IMR-90 (cell line): ENCODE measurements at regions not wholly inside any gene's neighbourhood (a gene's known extent, or its start where the extent isn't known, plus 50 kb on each side); places are given as distances from the start of the nearest gene placed in this dataset.
"Not testable (repeated sequence)": the region's sequence is repeated elsewhere in the genome, so short reads cannot be mapped to it uniquely, and the experiment has no call there.

Source experiments
- ATAC-seq: fragments of 200-7000 bp; cut with Tn5 transposase; 2 replicates; pipeline ENCODE4 v1.9.1; 2020; ENCODE audit warnings: low read depth, mild to moderate bottlenecking, moderate library complexity
- BruUV-seq: library from RNA; stranded (reverse); fragments of 400-500 nt; replicated peaks from 2 replicates; lab custom pipeline; 2021; lab: Mats Ljungman, UMichigan
- CTCF ChIA-PET: fragments of 300-600 bp; formaldehyde crosslinking; extraction: SDS; loops from one replicate; lab custom pipeline; 2021; ENCODE audit warnings: antibody characterized with exemption; lab: Yijun Ruan, JAX
- POLR2A ChIA-PET: fragments of 300-600 bp; sonication (Branson Sonifier 250); formaldehyde crosslinking; loops from one replicate; lab custom pipeline; 2022; ENCODE audit warnings: antibody characterized with exemption; ENCODE audit not compliant: unreplicated experiment; lab: Charles Lee
- DNase-seq: peaks from one replicate; pipeline ENCODE4 v3.0.0; 2013
- H2AFZ ChIP-seq: replicated peaks from 2 replicates; pipeline ENCODE3; 2013; ENCODE audit warnings: low read length, mild to moderate bottlenecking; ENCODE audit not compliant: poor library complexity
- H2AK5ac ChIP-seq: 2 replicates; pipeline ENCODE4 v1.6.1; 2013; ENCODE audit warnings: low read depth, low read length, inconsistent platforms
- H2AK9ac ChIP-seq: replicated peaks from 2 replicates; pipeline ENCODE3; 2013; ENCODE audit warnings: mild to moderate bottlenecking, low read depth, low read length, moderate library complexity; ENCODE audit not compliant: poor library complexity
- H2BK120ac ChIP-seq: 2 replicates; pipeline ENCODE4 v1.6.1; 2013; ENCODE audit warnings: low read depth, low read length, inconsistent platforms
- H2BK15ac ChIP-seq: 3 replicates; pipeline ENCODE4 v1.6.1; 2013; ENCODE audit warnings: low read depth, low read length, inconsistent platforms
- H2BK20ac ChIP-seq: 2 replicates; pipeline ENCODE4 v1.6.1; 2013; ENCODE audit warnings: low read depth, mild to moderate bottlenecking, inconsistent platforms, low read length, moderate library complexity
- H2BK5ac ChIP-seq: 2 replicates; pipeline ENCODE4 v1.6.1; 2013; ENCODE audit warnings: mild to moderate bottlenecking, low read depth, low read length, inconsistent platforms; ENCODE audit not compliant: poor library complexity, severe bottlenecking
- H3K14ac ChIP-seq: replicated peaks from 2 replicates; pipeline ENCODE4 v1.6.1; 2013; ENCODE audit warnings: low read depth, low read length, inconsistent platforms
- H3K18ac ChIP-seq: 2 replicates; pipeline ENCODE4 v1.6.1; 2013; ENCODE audit warnings: low read depth, low read length, control low read depth
- H3K23ac ChIP-seq: 2 replicates; pipeline ENCODE4 v1.6.1; 2013; ENCODE audit warnings: low read depth, low read length, inconsistent platforms
- H3K27ac ChIP-seq: 2 replicates; pipeline ENCODE4 v1.5.1; 2013; ENCODE audit warnings: mild to moderate bottlenecking, control low read depth, low read length; ENCODE audit not compliant: insufficient read depth
- H3K27me3 ChIP-seq: 2 replicates; pipeline ENCODE4 v1.6.1; 2013; ENCODE audit warnings: low read length; ENCODE audit not compliant: control insufficient read depth, insufficient read depth
- H3K36me3 ChIP-seq: 2 replicates; pipeline ENCODE4 v1.6.1; 2013; ENCODE audit warnings: low read length, mixed read lengths; ENCODE audit not compliant: control insufficient read depth, insufficient read depth
- H3K4ac ChIP-seq: 2 replicates; pipeline ENCODE4 v1.6.1; 2013; ENCODE audit warnings: low read depth, low read length, inconsistent platforms
- H3K4me1 ChIP-seq: 2 replicates; pipeline ENCODE4 v1.6.1; 2013; ENCODE audit warnings: low read length, mixed read lengths; ENCODE audit not compliant: control insufficient read depth, insufficient read depth
- H3K4me2 ChIP-seq: 2 replicates; pipeline ENCODE4 v1.6.1; 2013; ENCODE audit warnings: low read depth, mild to moderate bottlenecking, control low read depth, low read length, moderate library complexity
- H3K4me3 ChIP-seq: 2 replicates; pipeline ENCODE4 v1.5.1; 2013; ENCODE audit warnings: low read depth, mild to moderate bottlenecking, control low read depth, low read length, moderate library complexity; ENCODE audit not compliant: insufficient read depth
- H3K56ac ChIP-seq: 2 replicates; pipeline ENCODE4 v1.6.1; 2013; ENCODE audit warnings: low read length, inconsistent platforms; ENCODE audit not compliant: insufficient read depth; ENCODE audit errors: extremely low read depth
- H3K79me1 ChIP-seq, 2 experiments: 2 replicates each; pipeline ENCODE4 v1.6.1; 2013; ENCODE audit warnings: low read length in 2 of 2, inconsistent platforms in 1 of 2, low read depth in 1 of 2
- H3K9ac ChIP-seq: 2 replicates; pipeline ENCODE4 v1.6.1; 2013; ENCODE audit warnings: low read depth, low read length, control low read depth
- H3K9me1 ChIP-seq: 2 replicates; pipeline ENCODE4 v1.6.1; 2013; ENCODE audit warnings: low read length, inconsistent platforms; ENCODE audit not compliant: insufficient read depth
- H3K9me3 ChIP-seq: 2 replicates; pipeline ENCODE4 v1.6.1; 2013; ENCODE audit warnings: low read length; ENCODE audit not compliant: control insufficient read depth, insufficient read depth
- H4K20me1 ChIP-seq: 2 replicates; pipeline ENCODE4 v1.6.1; 2013; ENCODE audit warnings: low read length, inconsistent platforms; ENCODE audit not compliant: insufficient read depth
- H4K5ac ChIP-seq: 2 replicates; pipeline ENCODE4 v1.6.1; 2013; ENCODE audit warnings: mild to moderate bottlenecking, low read depth, low read length, control low read depth
- H4K8ac ChIP-seq, 2 experiments: 2 replicates each; pipeline ENCODE4 v1.6.1; 2013; ENCODE audit warnings: low read depth in 2 of 2, low read length in 2 of 2, control low read depth in 1 of 2, inconsistent platforms in 1 of 2
- H4K91ac ChIP-seq: 2 replicates; pipeline ENCODE4 v1.6.1; 2013; ENCODE audit warnings: low read depth, low read length, inconsistent platforms; ENCODE audit not compliant: insufficient read depth
- WGBS, 2 experiments: methylation state at CpG; one replicate each; pipeline versions ENCODE4 v1.1.5 to v1.1.7; 2013; ENCODE audit warnings: missing lambda C conversion rate in 2 of 2; ENCODE audit not compliant: insufficient read length in 1 of 2; ENCODE audit errors: extremely low coverage in 2 of 2; 5-methylcytosine and 5-hydroxymethylcytosine counted together
- dilution Hi-C: fragments of 300-500 bp; cut with HindIII; formaldehyde crosslinking; loops from one replicate; pipeline ENCODE4 v1.14.3; 2018; ENCODE audit warnings: low sequenced_read_pairs; ENCODE audit not compliant: unreplicated experiment
- in situ Hi-C: fragments of 300-500 bp; cut with MboI; formaldehyde crosslinking; loops from 3 replicates; pipeline ENCODE4 v1.14.3; 2019; ENCODE audit warnings: low sequenced_read_pairs, inconsistent platforms, mixed read lengths
- intact Hi-C: fragments of 100-400 bp; cut with micrococcal nuclease; formaldehyde crosslinking; loops from 2 replicates; pipeline ENCODE4 v1.10.0; 2022

DNA sequence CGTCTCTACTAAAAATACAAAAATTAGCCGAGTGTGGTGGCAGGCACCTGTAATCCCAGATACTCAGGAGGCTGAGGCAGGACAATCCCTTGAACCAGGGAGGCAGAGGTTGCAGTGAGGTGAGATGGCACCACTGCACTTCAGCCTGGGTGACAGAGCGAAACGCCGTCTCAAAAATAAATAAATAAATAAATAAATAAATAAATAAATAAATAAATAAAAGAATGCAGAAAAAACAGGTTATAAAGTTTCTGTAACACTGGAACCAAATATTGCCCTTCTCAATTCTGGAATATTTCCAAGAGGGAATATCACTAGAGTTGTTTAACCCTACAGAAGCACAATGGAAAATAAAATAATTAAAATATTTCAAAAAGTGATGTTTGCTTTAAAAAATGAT lies 418.4 kb downstream of the ADAM29 start:
- H3K79me1 ChIP-seq, H4K20me1 ChIP-seq, H3K23ac ChIP-seq, H3K4ac ChIP-seq, ATAC-seq, H4K8ac ChIP-seq, in situ Hi-C loops, H3K4me1 ChIP-seq, H3K4me3 ChIP-seq, H3K56ac ChIP-seq, H3K27me3 ChIP-seq, H4K5ac ChIP-seq, H2BK20ac ChIP-seq, H4K91ac ChIP-seq, H3K27ac ChIP-seq, H3K14ac ChIP-seq, H2AFZ ChIP-seq, H2BK15ac ChIP-seq, DNase-seq, H3K9ac ChIP-seq, H2BK120ac ChIP-seq, H3K4me2 ChIP-seq, H3K9me1 ChIP-seq, H2BK5ac ChIP-seq, CTCF ChIA-PET, H3K9me3 ChIP-seq, H2AK5ac ChIP-seq, POLR2A ChIA-PET, H2AK9ac ChIP-seq, BruUV-seq, H3K36me3 ChIP-seq, intact Hi-C loops, H3K18ac ChIP-seq, dilution Hi-C loops: not testable (repeated sequence)
- no CpG with 5 or more reads among the region's 5 CpGs for WGBS, 2 experiments
